Esophagus muscularis mucosa (tissue), 4 donors: ENCODE measurements at regions not wholly inside any gene's neighbourhood (a gene's known extent, or its start where the extent isn't known, plus 50 kb on each side); places are given as distances from the start of the nearest gene placed in this dataset.

Source experiments
- CTCF ChIP-seq, 3 experiments: fragments of 200-600 bp in 2 of 3; fragments of 450-650 bp in 1 of 3; sonication (generic) in 2 of 3; IDR thresholded peaks; one replicate each; pipeline ENCODE4 v1.5.1; 2017 to 2019; ENCODE audit warnings: antibody characterized with exemption in 3 of 3, mild to moderate bottlenecking in 2 of 3, moderate library complexity in 1 of 3
- EP300 ChIP-seq: sonication (generic); formaldehyde crosslinking; IDR thresholded peaks from one replicate; pipeline ENCODE4 v1.6.1; 2017; ENCODE audit warnings: antibody characterized with exemption
- POLR2AphosphoS5 ChIP-seq, 2 donors: sonication (generic); formaldehyde crosslinking; IDR thresholded peaks; one replicate each; pipeline ENCODE4 v1.6.1; 2017; ENCODE audit warnings: antibody characterized with exemption in 2 of 2

GRCh38 chr5:8270246-8270645 lies 401.3 kb downstream of the MTRR start:
- TF ChIP-seq POLR2AphosphoS5 (IDR thresholded peaks at IDR 0.05) (no peak), CTCF (IDR thresholded peaks at IDR 0.05) (no peak), EP300 (no peak)
